Limb (tissue), 2 donors: ENCODE measurements at regions not wholly inside any gene's neighbourhood (a gene's known extent, or its start where the extent isn't known, plus 50 kb on each side); places are given as distances from the start of the nearest gene placed in this dataset.
"Not testable (repeated sequence)": the region's sequence is repeated elsewhere in the genome, so short reads cannot be mapped to it uniquely, and the experiment has no call there.

Source experiments
- DNase-seq, 2 donors: peaks; one replicate each; pipeline ENCODE4 v3.0.0-alpha.2; 2016; ENCODE audit errors: extremely low spot score in 2 of 2

DNA sequence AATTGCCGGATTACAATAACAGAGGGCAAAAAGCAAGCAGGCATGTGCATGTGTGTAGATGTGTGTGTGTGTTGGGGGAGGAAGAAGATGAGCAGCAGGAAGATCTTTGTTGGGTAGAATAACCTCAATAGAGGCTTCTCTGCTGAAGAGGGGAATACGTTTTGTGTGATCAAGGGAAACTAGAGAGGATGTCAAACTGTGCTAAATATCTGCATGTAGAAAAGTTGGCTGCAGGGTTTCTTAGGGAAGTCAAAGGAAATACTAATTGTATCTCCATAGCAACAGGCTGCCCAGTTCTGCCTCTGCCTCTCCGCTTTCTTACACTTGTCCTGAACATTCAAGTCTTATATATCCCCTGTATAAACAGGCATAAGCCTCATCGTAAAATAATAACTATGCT lies 190.1 kb upstream of the RND3 start:
- no peak for DNase-seq

DNA sequence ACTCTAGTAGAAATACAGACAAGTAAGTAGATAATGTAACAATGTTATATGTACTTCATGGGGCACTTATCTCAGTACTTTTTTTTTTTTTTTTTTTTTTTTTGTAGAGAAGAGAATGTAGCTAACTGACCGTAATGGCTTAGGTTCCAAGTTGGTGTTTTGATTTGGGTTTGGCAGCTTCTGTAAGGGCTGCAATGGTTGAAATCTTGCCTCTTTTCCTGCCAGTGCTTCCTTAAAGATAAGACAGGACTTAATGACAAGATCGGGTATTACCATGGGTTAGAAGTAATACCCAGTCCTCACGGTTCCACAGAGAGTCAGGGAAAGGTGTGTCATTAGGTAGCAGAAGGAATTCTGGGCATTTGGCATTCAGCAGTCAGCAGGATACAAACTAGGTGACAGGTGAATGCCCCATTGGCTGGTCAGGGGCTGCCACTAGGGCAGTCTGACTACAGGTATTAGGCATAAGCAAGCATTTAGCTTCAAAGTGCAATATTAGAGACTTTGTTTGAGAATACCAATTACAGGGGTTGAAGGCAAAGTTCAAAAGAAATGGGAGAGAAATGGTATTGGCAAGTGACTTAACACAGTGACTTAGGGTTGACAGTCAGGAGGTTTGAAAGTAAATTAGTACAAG lies 189.4 kb upstream of the RND3 start:
- DNase-seq: no peak

DNA sequence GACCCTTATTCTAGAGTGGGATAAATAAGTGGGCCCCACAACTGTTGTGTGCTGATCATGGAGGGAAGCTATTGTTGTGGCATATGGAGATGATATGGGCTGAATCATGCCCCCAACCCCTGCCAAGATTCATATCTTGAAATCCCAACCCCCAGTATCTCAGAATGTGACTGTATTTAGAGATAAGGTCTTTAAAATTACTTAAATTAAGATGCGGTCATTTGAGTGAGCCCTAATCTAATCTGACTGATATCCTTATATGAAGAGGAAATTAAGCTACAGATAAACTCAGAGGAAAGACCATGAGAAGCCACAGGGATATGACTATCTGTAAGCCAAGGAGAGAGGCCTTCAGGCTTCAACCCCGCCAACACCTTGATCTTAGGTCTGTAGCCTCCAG lies 188.3 kb upstream of the RND3 start:
- no peak for DNase-seq

DNA sequence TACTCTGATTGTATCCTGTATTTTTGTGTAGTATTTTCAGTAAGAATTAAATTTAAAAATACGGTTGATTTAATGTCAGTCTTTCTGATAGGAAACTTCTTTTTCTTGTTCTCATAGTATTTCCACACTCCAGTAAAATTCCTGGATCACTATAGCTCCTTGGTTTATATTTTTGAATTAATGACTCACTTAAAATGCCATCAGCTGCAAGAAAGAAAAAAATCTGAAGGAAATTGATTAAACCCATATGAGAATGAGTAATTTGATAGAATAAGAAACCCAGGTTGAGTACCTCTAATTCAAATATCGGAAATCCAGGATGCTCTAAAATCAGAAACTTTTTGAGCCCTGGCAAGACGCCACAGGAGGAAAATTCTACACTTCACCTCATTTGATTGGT lies 186.8 kb upstream of the RND3 start:
- no peak for DNase-seq

DNA sequence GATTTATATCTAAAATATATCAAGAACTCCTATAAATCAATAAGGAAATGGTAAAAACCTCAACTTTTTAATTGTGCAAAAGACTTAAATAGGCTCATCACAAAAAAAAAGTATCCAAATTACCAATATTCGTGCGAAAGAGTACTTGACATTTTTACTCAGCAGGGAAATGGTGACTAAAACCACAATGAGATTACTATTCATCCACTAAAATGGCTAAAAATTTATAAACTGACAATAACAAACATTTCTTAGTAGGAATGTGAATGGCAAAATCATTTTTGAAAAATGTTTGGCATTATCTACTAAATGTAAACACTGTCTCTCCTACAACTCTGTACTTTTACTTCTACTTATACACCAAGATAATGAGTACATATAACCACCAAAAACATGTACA lies 184.8 kb upstream of the RND3 start:
- no peak for DNase-seq

DNA sequence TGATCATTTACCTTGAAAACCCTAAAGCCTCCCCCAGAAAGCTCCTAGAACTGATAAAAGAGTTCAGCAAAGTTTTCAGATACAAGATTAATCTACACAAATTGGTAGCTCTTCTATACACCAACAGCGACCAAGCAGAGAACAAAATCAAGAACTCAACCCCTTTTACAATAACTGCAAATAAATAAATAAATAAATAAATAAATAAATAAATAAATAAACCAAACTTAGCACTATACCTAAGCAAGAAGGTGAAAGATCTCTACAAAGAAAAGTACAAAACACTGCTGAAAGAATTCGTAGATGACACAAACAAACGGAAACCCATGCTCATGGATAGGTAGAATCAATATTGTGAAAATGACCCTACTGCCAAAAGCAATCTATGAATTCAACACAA lies 182.0 kb upstream of the RND3 start:
- DNase-seq: no peak

DNA sequence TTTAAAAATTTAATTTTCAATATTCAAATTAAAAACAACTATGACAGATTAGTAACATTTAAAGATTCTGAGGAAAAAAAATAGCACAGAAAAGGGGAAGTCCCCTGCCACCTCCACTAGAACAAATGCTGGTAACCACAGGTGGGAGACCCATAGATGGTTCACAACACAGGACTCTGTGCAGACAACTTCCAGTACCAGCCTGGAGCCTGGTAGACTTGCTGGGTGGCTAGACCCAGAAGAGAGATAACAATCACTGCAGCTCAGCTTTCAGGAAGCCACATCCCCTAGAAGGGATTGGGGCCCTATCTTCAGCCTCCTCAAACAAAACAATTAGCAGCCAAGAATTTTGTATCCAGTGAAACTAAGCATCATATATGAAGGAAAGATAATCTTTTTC lies 179.6 kb upstream of the RND3 start:
- not testable (repeated sequence) for DNase-seq

DNA sequence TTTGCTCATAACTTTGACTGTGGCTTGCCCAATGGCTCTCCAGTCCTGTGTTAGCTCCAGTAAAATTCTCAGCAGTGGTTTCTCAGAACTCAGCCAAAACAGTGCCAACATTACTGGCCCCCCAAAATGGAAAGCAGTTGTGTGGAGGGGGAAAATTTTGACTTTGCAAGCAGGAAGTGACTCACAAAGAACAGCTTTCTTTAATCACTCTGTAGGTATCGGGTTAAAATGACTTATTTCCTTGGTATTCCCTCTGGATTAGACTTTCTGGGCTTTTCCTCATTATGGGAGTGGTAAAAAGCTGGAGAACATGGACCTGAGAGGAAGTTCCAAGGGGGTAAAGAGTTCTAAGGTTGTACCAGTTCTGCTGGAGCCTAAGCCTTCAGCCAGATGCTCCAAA lies 175.7 kb upstream of the RND3 start:
- no peak for DNase-seq

DNA sequence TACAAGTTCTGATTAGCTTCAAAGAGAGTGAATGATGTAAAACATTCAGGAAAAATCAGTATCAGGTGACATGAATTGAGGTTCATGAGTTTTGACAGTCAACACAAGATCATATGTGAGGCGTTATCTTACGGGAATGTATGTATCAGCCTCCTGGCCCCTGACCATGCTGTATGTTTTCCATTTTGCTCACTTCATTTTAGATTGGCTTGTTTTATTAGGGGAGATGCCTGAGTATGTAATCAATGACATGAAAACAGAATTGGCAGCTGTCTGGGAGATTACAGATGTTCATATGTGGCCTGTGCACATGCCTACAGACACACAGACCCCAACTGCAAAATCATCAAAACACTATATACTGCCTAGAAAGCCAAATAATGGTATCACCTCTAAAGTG lies 168.5 kb upstream of the RND3 start:
- DNase-seq: no peak

DNA sequence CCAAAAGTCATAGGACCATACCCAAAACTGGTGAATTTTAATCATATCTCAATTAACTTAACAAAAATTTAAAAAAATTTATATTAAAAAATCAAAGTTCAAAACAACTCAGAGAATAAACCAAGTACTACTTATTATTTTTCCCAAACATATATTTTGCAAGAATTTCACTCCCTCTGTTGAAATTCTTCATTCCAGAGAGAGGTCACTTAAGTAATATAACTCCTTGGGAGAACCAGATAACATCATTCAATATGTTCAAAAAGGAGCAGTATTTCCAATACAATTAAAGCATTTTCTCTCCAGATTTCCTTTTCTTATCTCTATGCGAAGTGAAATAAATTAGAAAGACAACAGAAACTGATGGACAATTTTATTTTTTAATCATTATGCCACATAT lies 165.9 kb upstream of the RND3 start:
- DNase-seq: no peak

DNA sequence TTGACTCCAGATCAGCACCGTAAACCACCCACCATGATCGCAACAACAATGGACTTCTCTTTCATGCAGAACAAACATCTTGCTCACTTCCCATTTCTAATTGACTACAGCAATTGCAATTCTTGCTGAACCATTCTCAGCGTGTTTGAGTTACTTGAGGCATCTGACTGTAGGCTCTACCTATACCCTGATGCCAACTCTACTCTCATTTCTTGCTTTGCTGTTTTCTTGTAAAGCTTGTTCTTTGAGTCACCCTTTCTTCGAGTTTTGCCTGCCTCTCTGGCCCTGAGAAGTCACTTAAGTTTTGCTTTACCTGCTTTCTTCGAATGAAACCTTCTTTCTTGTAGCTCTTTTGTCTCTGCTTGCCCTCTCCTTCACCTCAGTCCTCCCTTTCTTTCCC lies 160.5 kb upstream of the RND3 start:
- DNase-seq: no peak

DNA sequence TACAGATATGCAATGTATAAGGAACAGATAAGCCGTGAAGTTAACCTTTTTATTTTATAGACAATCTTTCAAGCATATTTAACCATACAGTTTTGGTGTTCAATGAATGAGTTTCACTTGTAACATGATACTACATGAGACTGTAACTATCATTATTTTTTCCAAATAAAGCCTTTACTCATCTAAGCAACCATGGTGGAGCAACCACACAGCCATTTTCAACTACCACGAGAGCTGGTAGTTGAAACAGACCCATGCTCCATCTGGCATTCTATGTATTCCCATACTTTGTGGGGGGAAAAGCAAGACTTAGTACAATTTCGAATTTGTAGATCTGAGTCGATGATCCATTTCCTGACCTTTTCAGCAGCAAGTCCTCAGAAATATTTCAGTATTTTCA lies 159.3 kb upstream of the RND3 start:
- DNase-seq: no peak

DNA sequence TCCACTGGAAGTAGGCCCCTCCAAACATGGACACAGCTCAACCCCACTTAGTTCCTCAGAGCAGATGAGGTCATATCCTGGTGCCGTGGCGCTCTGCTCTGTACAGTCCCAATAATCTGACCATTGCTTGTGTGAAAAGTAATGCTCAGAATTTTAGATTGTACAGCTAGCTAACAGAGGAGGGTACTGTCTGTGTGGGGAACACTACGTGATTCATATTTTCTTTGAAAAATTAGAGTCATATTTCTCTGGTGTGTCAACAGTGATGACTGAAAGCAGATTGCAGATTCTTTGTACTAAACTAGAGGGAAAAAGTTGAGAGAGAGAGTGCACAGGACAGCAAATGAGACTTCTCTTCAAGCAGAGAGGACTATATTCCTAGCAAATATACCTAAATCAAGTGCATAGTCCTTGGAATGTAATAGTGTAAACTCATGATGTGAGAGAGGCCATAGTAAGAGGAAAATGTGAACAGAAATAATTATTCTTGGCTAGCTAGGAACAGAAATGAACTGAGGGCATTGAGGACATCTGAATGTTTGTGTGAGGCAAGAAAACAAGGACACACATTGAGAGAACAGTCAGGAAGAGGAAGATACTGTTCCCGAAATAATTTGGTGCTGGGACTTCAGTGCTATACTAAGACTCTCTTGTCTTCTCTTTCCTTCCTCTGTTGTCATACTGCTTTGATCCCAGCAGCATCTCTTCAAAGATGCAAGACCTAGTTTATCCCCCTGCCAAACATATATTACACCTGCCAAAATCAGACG lies 157.0 kb upstream of the RND3 start:
- no peak for DNase-seq

DNA sequence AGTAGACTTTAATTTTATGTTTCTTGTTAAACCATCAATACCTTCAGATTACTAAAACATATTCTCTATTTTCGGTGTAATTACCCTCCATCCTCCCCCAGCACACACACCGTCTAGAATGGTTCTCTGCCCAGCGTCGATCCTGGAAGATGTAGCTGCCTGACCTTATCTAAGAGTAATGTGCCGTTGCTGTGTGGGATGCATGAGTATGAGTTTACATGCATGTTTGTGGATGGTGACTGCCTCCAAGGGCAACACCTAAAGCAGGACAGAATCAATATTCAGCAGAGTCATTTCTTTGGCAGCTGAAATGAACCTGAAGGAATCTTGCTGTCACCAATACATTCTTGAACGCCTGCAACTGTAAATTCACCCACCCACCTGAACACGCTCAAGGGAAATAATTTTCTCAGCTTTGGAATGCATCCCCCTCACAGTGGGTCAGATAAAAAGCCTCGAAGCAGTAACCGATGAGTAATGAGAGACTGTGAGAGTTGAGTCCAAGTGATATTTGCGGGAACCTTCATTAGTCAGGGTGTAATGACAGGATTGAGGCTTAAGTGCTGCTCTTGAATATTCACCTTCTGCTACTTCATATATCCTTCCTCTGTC lies 155.8 kb upstream of the RND3 start:
- DNase-seq: no peak

DNA sequence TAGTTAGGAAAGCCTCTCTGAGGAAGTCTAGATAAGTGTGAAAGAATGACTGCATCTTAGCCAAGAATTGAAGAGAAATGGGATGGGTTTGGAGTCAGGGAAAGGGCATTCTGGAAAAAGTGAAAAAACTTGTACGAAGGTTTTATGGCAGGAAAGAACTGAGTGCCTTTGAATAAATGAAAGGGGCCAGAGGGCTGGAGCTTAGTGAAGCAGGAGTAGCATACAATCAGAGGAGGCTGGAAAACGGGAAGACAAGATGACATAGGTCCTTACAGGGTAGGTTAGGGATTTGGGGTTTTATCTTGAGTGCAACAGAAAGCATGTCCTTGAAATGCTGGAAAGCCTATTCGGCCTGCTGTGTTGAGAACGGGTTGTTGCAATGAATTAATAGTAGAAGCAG lies 152.6 kb upstream of the RND3 start:
- peak in 1 of 2 donors; percentile 17 for DNase-seq

DNA sequence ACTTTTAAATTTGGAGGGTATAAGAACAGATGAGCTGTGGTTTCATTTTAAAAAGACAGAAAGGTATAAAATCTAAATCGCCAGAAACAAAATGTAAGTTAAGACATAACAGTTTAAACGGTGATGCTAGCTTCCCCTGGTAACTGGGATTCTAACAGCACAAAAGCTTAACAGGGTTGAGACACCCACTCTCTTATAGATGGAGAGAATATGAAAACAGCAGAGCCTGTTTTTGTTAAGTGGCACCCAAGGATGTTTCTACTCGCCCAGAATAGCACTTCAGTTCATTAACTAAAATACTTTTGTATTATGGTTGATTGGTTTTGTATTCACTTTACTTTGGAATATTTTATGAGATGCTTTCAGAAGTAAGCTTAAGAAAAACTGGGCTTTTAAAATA lies 151.9 kb upstream of the RND3 start:
- no peak for DNase-seq

DNA sequence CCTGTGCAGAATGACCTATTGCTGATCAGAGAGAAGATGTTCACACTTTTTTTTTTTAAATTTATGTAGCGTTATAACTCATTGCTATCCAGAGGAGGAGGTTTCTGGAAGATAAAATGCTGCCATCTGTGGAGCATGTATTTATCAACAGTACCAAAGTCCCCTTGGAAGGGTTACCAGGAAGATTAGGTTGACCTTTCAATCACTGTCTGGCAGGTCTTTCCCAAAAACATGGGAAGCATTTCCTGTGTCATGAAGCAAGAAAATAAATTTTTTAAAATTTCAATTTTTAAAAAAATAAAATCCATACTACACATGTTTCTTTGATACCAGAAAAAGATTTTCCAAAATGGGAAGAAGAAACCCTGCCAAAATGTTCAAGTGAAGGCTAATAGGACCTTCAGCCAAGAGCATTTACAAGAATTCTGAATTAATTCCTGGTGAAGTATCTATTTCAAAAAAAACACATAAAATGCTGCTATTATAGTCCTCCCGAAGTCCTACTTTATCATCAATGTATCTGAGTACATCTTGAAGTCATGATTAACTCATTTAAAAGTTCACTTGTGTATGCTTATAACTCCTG lies 143.9 kb upstream of the RND3 start:
- DNase-seq: no peak

DNA sequence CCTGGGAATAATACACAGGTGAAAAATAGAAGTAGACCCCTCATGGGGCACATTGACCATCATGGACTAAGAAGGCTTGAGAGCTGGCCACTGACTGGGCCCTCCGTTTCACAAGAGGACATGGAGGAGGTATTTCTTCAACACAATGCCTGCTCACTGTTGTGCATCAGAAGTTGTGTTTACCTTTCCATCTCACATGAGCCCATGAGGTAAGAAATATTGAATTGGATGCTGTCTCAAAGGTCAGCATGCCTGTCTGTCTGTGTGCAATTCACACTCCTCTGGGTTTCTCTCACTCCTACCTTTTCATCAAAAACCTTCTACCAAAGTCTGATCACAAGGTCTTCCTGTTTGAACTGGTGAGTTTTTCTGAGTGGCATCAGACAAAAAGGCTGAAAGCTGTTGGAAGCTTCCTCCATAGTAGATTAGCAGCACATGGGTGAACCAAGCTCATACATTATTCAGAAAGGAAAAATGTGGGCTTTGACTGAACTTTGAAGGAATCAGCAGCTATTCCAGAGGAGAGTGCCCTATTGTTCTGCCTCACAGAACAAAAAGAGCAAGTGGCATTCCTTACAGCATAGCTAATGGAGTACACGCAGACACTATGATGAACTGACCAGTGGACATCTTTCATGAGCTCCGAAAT lies 143.2 kb upstream of the RND3 start:
- DNase-seq: peak in 1 of 2 donors; percentile 59

DNA sequence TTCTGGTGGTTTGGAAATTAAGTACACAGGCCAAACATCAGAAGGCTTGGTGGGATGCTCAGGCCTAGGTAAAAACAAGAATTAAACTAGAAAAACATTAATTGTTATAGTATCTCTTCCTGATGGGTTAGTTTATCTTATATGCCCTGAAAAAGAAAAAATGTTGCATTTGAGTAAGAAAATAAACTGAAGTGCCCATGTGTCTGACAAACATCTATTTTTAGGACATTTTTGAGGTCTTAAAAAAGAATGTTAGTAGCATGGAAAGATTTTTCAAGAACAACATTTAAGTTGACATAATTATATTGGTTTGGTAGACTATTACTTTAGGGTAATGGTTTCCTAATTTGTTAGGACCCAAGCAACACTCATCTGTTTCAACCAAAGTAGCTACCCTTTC lies 140.1 kb upstream of the RND3 start:
- no peak for DNase-seq

DNA sequence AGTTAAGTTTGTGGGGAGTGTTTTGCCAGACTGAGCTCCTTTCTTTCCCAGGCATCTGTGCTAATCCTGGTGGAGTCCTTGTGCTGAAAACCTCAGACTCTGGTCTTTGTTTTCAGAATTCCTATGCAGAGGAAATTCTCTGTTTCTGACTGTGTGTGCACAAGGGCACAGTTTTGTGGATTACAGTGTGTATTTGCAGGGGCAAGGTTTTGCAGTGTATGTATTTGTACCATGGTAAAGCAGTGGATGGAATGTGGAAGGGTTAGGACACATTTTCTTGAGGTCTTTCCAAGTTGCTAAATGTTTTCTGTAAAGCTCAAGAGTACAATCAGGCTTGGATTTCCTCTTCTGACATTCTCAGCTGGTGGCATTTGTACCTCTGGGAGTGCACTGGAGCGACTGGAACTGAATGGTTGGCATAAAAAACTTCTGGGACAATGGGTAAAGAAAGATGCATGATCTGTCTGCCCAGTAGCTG lies 139.5 kb upstream of the RND3 start:
- no peak for DNase-seq

DNA sequence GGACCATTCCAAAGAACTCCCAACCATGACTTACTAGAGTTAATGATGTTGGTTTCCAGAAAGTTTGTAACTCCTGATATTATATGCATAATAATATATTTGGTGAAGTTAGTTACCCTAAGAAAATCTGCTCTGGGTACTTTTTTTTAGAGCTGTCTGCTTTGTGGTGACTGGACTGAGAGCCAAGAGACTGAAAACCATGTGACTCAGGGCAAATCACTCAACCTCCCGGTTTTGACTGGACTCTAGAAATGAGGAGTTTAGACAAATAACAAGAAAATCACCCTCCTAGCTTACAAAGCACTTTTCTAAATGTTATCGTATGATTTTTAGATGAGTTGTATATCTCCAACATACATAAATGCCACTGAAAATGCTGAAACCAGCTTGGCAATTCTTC lies 138.3 kb upstream of the RND3 start:
- DNase-seq: no peak

DNA sequence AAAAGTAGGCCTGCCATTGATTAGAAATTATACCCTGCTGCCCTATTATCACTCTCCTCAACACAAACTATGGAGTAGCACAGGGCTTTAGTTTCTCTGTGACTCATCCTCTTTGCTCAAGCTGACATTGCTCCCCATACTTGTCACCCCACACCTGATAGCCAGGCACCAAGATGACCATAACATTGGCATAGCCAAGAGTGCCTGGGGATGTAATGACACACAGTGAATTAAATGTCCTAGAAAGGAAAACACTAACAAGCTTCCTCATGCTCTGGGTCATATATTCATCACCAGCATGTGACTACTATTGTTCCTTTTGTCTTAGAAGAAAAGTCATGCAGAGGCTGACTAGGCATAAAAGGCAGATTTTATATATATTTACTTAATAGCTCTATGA lies 137.8 kb upstream of the RND3 start:
- DNase-seq: no peak
